NCI-H1092 treated with DMSO at 0.1 percent for 48 hours (cell line): ENCODE measurements at regions not wholly inside any gene's neighbourhood (a gene's known extent, or its start where the extent isn't known, plus 50 kb on each side); places are given as distances from the start of the nearest gene placed in this dataset.

ENCODE experiments used
- DNase-seq: peaks from one replicate; lab custom pipeline; 2025; lab: John Stamatoyannopoulos, UW

- no peak for DNase-seq
These were observed 100.8 kb upstream of the CD180 start for GRCh38 chr5:67297376-67297775.

GRCh38 chr5:67294266-67294938, 97.8 kb upstream of the CD180 start:
- DNase-seq, result no peak

- DNase-seq, result no peak
These were observed 96.6 kb upstream of the CD180 start for GRCh38 chr5:67293226-67293625.

- no peak for DNase-seq
These were observed 95.8 kb upstream of the CD180 start for GRCh38 chr5:67292201-67292940.

GRCh38 chr5:67291671-67292070, 95.1 kb upstream of the CD180 start:
- DNase-seq, result no peak

- DNase-seq, result no peak
These were observed 94.5 kb upstream of the CD180 start for GRCh38 chr5:67291066-67291465.

GRCh38 chr5:67290655-67291054, 94.1 kb upstream of the CD180 start:
- DNase-seq, result no peak

GRCh38 chr5:67289763-67290521, 93.3 kb upstream of the CD180 start:
- no peak for DNase-seq

GRCh38 chr5:67287510-67288268, 91.1 kb upstream of the CD180 start:
- DNase-seq, result no peak

- DNase-seq, result no peak
These were observed 89.4 kb upstream of the CD180 start for GRCh38 chr5:67286006-67286405.

GRCh38 chr5:67283988-67284487, 87.4 kb upstream of the CD180 start:
- DNase-seq, result no peak

- DNase-seq, result no peak
These were observed 86.8 kb upstream of the CD180 start for GRCh38 chr5:67283275-67283987.

- DNase-seq, result no peak
These were observed 85.3 kb upstream of the CD180 start for GRCh38 chr5:67281874-67282273.

- no peak for DNase-seq
These were observed 77.2 kb upstream of the CD180 start for GRCh38 chr5:67273689-67274356.

GRCh38 chr5:67272453-67273130, 76.0 kb upstream of the CD180 start:
- no peak for DNase-seq

- peak; percentile 70 for DNase-seq
These were observed 71.8 kb upstream of the CD180 start for GRCh38 chr5:67268231-67269021.

GRCh38 chr5:67267512-67268216, 71.1 kb upstream of the CD180 start:
- no peak for DNase-seq

- no peak for DNase-seq
These were observed 70.2 kb upstream of the CD180 start for GRCh38 chr5:67266654-67267350.
